Vagina (tissue), 2 donors: ENCODE measurements at regions not wholly inside any gene's neighbourhood (a gene's known extent, or its start where the extent isn't known, plus 50 kb on each side); places are given as distances from the start of the nearest gene placed in this dataset.

Experiments used
- DNase-seq, 2 donors: peaks; one replicate each; pipeline ENCODE4 v3.0.0-alpha.2; 2017; ENCODE audit errors: extremely low spot score in 2 of 2
- H3K27ac ChIP-seq: fragments of 200-600 bp; sonication (generic); one replicate; pipeline ENCODE4 v1.5.1; 2019
- H3K27me3 ChIP-seq: fragments of 200-600 bp; sonication (generic); one replicate; pipeline ENCODE4 v1.5.1; 2019
- H3K36me3 ChIP-seq, 2 donors: fragments of 200-600 bp; sonication (generic); one replicate each; pipeline ENCODE4 v1.5.1; 2017 to 2019
- H3K4me1 ChIP-seq: fragments of 200-600 bp; sonication (generic); one replicate; pipeline ENCODE4 v1.5.1; 2019
- H3K4me3 ChIP-seq, 2 donors: fragments of 200-600 bp; sonication (generic); 1 replicate in 1 of 2; 2 replicates in 1 of 2; pipeline ENCODE4 v1.5.1; 2016 to 2019
- H3K9me3 ChIP-seq: fragments of 200-600 bp; sonication (generic); one replicate; pipeline ENCODE4 v1.5.1; 2019
- CTCF ChIP-seq, 3 experiments: fragments of 450-650 bp in 2 of 3; fragments of 200-600 bp in 1 of 3; sonication (generic) in 1 of 3; IDR thresholded peaks; one replicate each; pipeline ENCODE4 v1.5.1; 2017 to 2019; ENCODE audit warnings: antibody characterized with exemption in 3 of 3, mild to moderate bottlenecking in 2 of 3, moderate library complexity in 2 of 3
- POLR2A ChIP-seq, 2 donors: fragments of 450-650 bp; IDR thresholded peaks; one replicate each; pipeline ENCODE4 v1.6.1; 2017; ENCODE audit warnings: antibody characterized with exemption in 2 of 2, mild to moderate bottlenecking in 2 of 2, moderate library complexity in 2 of 2
- POLR2AphosphoS5 ChIP-seq, 2 donors: sonication (generic); formaldehyde crosslinking; IDR thresholded peaks; one replicate each; pipeline ENCODE4 v1.9.0; 2017; ENCODE audit warnings: antibody characterized with exemption in 2 of 2, mild to moderate bottlenecking in 2 of 2, low read depth in 1 of 2; ENCODE audit not compliant: insufficient read depth in 1 of 2
- intact Hi-C: fragments of 100-400 bp; cut with DNase I; formaldehyde crosslinking; loops from one replicate; pipeline ENCODE4 v1.15.1; 2023

DNA sequence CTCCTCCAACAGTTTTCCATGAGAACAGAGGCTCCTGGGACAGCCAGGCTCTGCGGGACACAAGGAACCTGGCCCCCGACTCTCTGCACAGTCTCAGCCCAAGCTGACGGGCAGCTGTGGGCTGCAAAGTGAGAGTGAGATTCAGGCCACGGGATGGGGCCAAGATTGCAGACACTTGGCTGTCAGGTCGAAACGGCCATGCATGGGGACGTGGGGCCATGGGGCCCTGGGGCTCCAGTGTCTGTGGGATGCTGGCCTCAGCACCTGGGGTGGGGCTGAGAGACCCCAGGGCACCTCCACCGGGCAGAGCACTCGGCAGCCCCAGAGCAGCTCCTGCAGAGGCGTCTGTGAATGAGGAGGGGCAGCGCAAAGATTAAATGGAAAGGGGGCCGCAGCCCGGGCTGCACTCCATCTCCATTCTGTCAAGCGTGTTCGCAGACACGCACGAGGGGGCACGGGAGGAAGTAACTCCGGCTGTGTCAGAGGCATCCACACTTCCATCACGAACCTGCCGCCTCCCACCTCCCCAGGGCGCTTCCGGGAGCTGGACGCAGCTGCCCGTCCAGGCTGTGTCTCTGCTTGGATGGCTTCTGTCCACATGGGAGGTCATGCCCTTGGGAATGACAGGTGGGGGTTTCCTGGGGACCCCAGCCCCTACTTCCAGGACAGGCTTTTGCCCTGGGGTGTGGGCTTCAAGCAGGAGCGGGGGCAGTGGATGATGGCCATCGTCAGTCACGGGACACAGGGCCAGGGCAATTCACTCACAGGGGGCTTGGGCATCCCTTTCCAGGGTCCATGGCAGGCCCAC is 82.8 kb upstream of the NKX1-1 start:
- DNase-seq: no peak

GRCh38 chr4:1488357-1488756 is 82.1 kb upstream of the NKX1-1 start:
- Histone ChIP-seq H3K4me1 (no peaks in the 10 kb centered on the region), H3K9me3 (peaks cover 7% of the 10 kb centered on the region), H3K36me3 (no peaks in the 10 kb centered on the region), H3K4me3 (no peak overlapping the region), H3K27ac (no peak overlapping the region), H3K27me3 (no peaks in the 10 kb centered on the region)
- TF ChIP-seq CTCF (IDR thresholded peaks at IDR 0.05) (no peak), POLR2A (IDR thresholded peaks at IDR 0.05) (no peak), POLR2AphosphoS5 (IDR thresholded peaks at IDR 0.05; ENCODE audit: insufficient read depth in 1 of 2, low read depth in 1 of 2) (no peak)
- no peak for DNase-seq
- intact Hi-C loops: no loop called here

More for the DNA sequence above, 82.8 kb upstream of the NKX1-1 start:
- intact Hi-C loops: no loop called here
- TF ChIP-seq POLR2AphosphoS5 (IDR thresholded peaks at IDR 0.05; ENCODE audit: insufficient read depth in 1 of 2, low read depth in 1 of 2) (no peak), POLR2A (IDR thresholded peaks at IDR 0.05) (no peak), CTCF (IDR thresholded peaks at IDR 0.05) (no peak)
- Histone ChIP-seq H3K36me3 (no peaks in the 10 kb centered on the region), H3K4me1 (no peaks in the 10 kb centered on the region), H3K27ac (no peak overlapping the region), H3K27me3 (no peaks in the 10 kb centered on the region), H3K4me3 (no peak overlapping the region), H3K9me3 (peaks cover 7% of the 10 kb centered on the region)

GRCh38 chr4:1487761-1488160 is 81.5 kb upstream of the NKX1-1 start:
- DNase-seq: no peak
- H3K9me3 ChIP-seq: peaks cover 7% of the 10 kb centered on the region
- no peaks in the 10 kb centered on the region for H3K27me3 ChIP-seq
- H3K4me1 ChIP-seq: no peaks in the 10 kb centered on the region
- no peak overlapping the region for H3K27ac ChIP-seq
- no peaks in the 10 kb centered on the region for H3K36me3 ChIP-seq
- no peak overlapping the region for H3K4me3 ChIP-seq
- TF ChIP-seq POLR2AphosphoS5 (IDR thresholded peaks at IDR 0.05; ENCODE audit: insufficient read depth in 1 of 2, low read depth in 1 of 2) (no peak), CTCF (IDR thresholded peaks at IDR 0.05) (no peak), POLR2A (IDR thresholded peaks at IDR 0.05) (no peak)
- intact Hi-C loops: no loop called here

GRCh38 chr4:1487106-1487505 is 80.9 kb upstream of the NKX1-1 start:
- Histone ChIP-seq H3K27ac (no peak overlapping the region), H3K4me3 (no peak overlapping the region), H3K36me3 (no peaks in the 10 kb centered on the region), H3K4me1 (no peaks in the 10 kb centered on the region), H3K9me3 (peaks cover 7% of the 10 kb centered on the region), H3K27me3 (no peaks in the 10 kb centered on the region)
- no peak for DNase-seq
- TF ChIP-seq POLR2A (IDR thresholded peaks at IDR 0.05): no peak
- intact Hi-C loops: no loop called here

- Histone ChIP-seq H3K4me3 (no peak overlapping the region), H3K27me3 (no peaks in the 10 kb centered on the region), H3K4me1 (no peaks in the 10 kb centered on the region), H3K36me3 (no peaks in the 10 kb centered on the region), H3K27ac (no peak overlapping the region), H3K9me3 (peaks cover 15% of the 10 kb centered on the region)
- TF ChIP-seq CTCF (IDR thresholded peaks at IDR 0.05): no peak
- TF ChIP-seq POLR2A (IDR thresholded peaks at IDR 0.05): no peak
- TF ChIP-seq POLR2AphosphoS5 (IDR thresholded peaks at IDR 0.05; ENCODE audit: insufficient read depth in 1 of 2, low read depth in 1 of 2): no peak
- intact Hi-C loops: no loop called here
- DNase-seq: no peak
These were observed 79.0 kb upstream of the NKX1-1 start for GRCh38 chr4:1485280-1485679.
